DMS 273 (cell line): ENCODE measurements at regions not wholly inside any gene's neighbourhood (a gene's known extent, or its start where the extent isn't known, plus 50 kb on each side); places are given as distances from the start of the nearest gene placed in this dataset.

Experiments
- DNase-seq: peaks from one replicate; lab custom pipeline; 2025; ENCODE audit not compliant: unreplicated experiment; lab: John Stamatoyannopoulos, UW

DNA sequence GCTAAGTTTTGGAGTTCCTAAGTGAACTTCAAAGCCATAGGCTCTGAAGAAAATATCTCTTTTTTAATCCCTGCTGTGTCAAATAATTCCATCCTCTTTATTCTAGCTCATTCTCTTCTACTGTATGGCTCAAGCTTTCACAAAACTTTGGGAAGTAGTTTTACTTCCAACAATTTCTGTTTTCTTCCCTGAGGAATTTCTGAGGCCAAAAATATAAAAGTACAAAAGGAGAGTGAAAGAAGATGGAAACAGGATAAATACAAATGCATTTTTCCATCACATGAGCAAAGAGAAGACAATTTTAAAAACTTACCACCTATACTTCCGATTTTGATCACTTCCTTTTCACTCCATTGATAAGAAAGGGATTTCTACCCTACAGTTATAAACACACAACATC, 585.7 kb upstream of the DAB2 start:
- DNase-seq, result no peak

DNA sequence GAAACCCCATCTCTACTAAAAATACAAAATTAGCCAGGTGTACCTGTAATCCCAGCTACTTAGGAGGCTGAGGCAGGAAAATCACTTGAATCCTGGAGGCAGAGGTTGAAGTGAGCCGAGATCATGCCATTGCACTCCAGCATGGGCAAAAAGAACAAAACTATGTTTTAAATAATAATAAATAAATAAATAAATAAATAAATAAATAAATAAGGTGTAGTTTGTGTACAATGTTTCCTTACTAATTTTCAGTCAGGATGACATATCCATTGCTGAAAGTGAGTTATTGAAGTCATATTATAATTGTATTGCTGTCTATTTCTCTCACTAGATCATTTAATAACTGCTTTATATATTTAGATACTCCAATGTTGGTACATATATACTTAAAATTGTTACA, 581.5 kb upstream of the DAB2 start:
- DNase-seq, result no peak

DNA sequence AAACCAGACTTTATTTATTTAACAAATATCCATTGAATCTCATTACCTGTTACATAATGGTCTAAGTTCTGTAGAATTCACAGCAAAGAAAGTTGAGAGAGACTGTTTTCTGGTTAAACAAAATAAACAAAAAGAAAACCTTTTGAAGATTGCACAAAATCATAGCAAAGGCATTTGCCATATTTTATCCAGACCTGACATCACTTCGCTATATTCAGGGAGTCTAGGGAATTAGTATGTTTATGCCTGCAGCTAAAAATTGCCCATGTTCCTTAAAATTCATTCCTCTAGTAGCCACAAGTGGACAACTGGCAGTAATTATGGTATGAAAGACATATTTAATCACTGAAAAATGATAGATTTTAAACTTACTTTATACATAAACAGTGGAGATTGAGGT, 577.0 kb upstream of the DAB2 start:
- no peak for DNase-seq

DNA sequence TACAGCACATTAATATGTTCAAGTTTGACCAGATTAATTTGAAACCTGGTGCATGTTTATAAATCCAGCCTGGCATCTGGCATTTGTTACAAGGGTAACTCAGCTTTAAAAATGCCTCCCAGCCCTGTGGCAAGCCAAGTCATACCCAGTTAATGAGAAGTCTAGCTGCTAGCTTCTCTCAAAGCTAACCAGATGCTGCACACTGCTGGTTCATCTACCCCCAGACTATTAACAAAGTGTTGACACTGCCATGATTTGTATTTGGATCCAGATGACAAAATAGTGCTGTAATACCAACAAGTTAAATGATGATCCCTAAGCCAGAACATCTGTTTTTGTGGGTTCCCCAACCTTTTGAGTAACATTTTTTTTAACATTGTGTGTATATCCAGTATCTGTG, 573.7 kb upstream of the DAB2 start:
- DNase-seq, result peak; percentile 2

DNA sequence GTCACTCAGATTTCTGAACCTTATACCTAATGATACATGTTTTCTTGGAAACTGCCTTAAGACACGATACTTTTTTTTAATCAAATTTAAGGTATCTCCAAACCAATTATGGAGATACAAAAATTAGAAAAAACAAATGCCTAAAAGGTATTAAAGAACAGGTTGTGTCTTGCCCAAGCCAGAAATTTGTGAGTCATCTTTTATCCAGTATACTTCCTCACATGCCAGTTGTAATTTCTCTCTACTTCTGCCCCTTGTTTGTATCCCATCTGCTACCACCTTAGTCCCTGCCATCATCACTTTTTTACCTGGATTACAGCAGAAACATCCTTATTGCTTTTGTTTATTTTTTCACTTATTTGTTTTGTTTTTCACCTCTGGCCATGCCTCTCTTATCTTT, 571.2 kb upstream of the DAB2 start:
- DNase-seq, result no peak

DNA sequence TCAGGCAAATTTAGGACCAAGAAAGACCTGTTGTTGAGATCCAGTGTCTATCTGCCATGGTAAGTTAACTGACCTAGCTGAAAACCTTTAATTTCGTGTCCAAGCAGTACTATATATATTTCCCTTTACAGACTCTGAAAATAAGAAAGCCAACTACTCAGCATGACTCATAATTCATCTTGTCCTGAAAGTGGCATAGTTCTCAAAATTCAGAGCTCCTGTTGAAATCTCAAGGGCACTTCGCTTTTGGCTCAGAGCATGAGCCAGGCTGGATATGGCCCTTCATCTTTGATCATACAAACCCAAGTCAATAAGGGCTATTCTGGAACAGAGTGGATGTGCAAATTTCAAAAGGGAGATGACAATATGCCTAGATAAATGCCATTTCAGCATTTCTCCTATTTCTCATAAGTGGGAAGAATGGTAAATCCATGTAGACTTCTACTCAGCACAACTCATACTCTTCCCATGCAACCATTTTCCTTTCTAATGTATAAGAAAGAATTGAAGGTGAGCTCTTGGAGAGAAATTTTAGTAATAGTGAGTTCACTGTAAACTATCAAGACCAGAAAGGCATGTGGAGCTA, 567.9 kb upstream of the DAB2 start:
- DNase-seq, result no peak

DNA sequence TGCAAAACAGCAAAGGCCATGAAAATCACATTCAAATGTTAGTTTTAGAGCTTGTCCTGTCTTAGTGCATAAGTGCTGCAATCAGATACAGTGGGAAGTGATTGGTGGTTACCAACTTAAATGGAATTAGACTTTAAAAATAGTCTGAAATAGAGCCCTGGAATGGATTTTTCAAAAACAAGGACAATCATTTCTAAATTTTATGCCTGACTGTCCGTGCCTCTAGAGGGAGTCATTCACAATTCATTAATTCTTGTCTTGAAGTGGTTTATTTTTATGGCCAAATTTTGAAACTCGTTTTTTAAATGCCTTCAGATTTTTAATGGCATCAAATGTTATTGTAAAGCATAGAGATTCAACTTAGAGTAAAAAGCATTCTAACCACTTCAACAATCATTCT, 561.8 kb upstream of the DAB2 start:
- no peak for DNase-seq

DNA sequence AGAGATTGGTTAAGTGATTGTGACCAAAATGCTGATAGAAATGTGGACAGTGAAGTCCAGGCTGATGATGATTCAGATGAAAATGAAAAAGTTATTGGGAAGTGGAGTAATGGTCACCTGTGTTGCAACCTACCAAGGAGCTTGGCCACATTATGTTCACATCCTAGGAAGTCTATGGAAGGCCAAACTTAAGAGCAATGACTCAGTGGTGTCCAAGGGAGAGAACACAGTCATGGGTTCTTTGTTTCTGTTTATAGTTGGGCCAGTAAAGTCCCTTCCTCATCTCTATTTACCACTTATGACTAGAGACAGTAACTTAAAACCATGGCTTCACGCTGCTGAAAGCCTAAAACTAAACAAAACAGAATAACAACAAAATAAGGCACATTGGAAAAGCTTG, 555.3 kb upstream of the DAB2 start:
- no peak for DNase-seq

DNA sequence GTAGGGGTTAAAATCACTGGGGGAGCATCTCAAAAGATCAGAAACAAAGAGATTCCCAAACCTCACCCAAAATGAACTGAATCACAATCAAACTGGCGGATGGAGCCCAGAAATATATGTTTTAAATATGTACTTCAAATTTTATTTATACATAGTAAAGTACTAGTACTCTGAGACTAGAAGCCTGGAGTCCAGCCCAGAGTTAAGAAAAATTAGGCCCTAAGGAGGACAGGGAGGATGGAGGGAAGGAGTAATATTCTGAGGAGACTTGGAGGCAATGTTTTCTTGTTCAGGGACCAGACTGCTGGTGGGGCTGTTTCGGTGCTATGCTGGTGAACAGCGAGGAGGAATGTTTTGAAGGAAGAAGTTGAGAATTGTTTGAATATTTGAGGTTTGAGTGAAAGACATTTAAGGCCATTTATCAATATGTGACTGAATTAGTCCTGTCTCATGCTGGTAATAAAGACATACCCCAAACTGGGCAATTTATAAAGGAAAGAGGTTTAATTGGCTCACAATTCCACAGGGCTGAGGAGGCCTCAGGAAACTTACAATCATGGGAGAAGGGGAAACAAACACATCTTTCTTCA, 552.4 kb upstream of the DAB2 start:
- no peak for DNase-seq

DNA sequence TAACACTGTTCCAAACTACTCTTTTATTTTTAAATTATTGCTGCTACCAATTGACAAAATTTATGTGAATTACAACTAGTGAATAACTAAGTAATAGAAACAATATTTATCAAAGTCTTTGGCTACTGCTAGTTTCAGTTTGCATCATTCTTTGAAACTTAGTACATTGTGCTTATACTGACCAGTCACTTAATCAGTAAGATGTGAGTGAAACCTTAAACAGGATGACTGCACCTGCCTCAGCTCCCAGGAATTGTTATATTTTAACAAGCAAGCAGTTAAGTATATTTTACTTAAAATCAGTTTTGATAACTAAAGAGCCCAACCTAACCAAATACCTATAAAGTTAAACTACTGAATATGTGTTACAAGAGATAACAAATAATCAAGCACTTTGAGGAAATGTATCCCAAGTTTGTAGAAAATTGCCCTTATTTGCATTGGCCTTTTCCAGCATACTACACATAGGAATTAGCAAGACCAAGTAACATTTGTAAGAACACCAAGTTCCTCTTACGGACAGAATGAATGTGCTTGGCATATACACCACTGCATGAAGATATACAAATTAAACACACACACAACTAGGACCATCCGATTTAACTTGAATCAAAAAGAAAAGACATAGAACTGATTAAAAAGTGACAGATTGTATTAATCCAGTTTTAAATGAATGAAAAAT, 545.5 kb upstream of the DAB2 start:
- no peak for DNase-seq

DNA sequence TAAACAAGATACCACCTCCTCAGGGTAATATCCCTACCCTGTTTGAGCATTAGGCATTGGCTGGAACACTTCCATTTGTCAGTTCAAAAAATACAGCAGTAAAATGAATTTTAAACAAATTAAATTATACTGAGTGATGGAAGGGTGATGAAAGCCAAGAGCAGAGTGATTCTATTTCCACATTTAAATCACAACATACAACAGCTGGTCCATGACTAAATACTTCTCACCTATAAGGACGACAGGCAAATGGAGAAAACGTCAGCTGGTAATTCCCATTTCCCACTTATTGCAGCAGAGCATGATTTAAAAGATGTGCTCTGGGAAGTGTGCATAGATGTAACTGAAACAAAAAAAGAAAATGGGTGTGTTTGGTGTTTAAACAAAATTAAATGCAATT, 543.6 kb upstream of the DAB2 start:
- DNase-seq, result no peak

DNA sequence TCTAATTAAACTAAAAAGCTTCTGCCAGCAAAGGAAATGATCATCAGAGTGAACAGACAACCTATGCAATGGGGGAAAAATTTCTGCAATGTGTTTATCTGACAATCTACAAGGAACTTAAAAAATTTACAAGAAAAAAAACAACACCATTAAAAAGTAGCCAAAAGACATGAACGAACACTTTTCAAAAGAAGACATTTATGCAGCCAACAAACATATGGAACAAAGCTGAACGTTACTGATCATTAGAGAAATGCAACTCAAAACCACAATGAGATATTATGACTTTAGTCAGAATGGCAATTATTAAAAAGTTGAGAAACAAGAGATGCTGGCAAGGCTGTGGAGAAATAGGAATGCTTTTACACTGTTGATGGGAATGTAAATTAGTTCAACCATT, 530.4 kb upstream of the DAB2 start:
- no peak for DNase-seq

DNA sequence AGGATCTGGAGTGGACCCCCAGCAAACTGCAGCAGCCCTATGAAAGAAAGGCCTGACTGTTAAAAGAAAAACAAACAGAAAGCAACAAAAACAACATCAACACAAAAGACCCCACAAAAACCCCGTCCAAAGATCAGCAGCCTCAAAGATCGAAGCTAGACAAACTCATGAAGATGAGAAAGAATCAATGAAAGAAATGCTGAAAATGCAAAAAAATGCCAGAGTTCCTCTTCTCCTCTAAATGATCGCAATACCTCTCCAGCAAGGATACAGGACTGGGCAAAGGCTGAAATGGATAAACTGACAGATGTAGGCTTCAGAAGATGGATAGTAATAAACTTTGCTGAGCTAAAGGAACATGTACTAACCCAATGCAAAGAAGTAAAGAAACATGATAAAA, 526.3 kb upstream of the DAB2 start:
- no peak for DNase-seq

DNA sequence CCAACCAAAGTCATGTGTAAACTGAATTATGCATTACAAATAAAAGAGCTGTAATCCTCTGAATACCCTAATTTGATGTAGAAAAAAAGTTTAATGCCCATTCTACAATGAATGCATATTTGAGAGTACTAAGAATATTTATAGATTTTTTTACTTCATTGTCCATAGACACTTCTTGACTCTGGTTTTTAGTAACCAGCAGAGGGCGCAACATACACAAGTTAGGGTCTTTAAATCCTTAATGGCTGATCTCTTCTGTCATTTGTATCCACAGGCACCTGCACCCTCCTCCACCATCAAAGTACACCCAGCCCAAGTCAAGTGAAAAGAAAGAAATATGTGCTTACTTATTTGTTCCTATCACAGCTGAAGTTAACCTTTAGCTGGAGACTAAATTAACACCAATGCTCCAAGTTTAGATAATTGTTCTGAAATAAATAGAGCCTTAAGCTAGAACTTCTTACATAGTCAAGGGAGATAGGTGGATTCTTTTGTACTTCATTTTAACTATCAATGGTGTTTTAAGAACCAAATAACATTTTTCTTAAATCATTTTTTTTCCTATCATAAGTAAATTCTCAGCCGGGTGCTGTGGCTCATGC, 524.2 kb upstream of the DAB2 start:
- DNase-seq, result peak; percentile 83

DNA sequence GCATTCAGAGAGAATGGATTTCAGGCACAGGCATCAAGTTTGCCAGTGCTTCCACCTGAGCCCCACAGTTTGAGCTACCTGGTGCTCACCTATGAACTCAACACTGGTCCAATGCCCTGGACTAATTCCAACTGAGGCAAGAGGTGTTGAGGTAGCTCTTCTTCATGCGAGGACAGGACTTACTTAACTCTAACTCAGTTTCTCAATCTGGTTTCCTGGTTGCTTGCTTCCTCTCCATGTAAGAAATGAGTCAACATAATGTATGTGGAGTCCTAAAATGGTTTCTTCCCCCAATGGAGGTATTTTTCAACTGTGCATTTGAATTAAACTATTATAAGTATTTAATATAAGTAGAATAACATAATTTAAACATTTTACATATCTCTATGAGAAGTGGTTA, 523.6 kb upstream of the DAB2 start:
- DNase-seq, result no peak

DNA sequence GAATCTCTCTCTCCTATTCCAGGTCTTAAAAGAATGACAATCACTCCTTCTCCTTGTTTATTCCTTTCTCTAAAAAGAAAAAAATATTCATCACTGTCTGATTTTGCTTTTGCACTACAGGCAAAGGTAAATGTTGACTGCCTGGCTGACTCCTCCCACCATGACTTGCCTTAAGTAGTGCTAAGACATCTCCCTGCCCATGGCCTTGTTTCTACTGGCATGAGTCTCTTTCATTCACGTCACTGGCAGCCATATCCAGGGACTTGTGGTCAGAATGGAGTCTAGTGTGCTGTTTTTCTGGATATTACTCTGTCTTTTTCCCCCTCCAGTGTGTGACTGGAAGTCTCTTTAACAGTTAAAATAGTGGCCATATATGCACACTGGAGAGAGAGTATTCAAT, 522.9 kb upstream of the DAB2 start:
- no peak for DNase-seq

DNA sequence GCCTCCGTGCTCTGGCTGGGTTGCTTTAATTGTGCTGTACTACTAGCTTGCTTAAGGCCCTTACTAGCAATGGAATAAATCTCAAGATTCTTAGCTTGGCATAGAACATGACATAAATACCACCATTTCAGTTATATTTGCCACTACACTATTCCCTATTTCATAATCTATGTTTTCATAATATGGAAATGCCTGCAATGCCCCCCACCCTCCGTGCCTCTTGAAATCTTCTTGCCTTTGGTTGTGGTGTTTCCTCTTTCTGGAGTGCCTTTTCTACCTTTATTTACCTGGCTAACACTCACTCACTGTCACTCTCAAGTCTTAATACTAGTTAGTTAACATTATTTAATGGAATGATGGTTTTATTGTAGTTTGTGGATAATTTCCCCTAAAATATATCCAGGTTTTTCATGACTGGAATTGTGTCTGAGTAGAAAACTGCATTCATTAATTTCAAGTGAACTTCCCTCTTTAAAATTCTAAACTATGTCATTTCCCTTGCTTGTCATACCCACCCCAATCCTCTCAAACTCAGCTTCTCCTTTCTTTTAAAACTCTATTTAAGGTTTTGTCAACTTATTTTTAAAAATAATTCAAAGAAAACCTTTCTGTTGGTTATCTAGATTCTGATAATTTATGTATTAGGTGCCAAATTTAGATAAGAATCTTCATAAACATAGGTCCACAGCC, 521.7 kb upstream of the DAB2 start:
- no peak for DNase-seq

DNA sequence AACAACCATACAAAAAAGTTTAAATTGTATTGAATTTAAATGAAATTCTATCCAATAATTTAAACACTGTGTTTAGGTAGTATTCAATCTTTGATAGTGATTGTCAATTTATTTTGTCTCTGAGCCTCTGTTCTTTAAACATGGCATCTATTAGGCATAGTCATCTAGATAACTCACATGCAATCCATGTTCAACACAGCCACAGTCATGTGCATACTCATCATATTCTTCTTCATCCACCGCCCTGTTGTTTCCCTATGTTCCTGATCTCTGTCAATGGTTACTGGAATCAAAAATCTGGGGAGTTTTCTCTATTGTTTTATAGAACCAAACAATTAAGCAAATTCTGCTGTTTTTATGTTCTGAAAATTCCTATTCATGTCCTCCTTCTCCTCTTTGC, 521.1 kb upstream of the DAB2 start:
- DNase-seq, result no peak

DNA sequence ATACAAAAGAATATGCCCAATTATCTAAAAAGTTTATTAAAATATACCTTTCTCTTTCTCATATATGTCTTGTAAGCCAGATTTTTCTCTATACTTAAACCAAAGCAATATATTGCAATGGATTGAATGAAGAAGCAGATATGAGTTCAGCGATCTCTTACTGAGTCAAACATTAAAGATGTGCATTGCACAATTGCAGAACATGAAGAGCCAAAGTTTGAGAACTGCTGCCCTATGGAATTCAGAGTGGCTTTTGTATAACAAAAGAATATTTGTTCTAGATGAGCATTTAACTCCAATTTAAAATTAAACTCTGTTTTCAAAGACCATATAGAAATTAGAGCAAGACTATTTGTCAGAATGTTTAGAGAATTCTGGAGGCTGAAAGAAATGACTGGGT, 519.0 kb upstream of the DAB2 start:
- no peak for DNase-seq

DNA sequence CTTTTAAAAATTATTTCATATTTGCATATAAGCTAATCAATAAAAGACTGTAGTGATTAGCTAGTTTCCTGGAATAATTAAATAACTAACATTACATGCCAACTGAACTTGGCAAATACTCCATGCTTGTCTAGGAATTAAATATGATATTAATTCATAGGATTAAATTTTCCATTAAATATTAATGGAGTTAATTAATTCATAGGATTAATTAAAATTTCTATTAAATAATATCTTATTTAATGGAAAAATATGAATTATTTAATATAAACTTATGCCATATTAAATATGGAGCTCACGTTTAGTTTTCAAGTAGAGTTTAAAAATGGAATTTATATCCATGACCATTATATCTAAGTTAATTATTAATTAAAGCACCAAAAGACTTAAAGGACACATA, 517.8 kb upstream of the DAB2 start:
- no peak for DNase-seq

DNA sequence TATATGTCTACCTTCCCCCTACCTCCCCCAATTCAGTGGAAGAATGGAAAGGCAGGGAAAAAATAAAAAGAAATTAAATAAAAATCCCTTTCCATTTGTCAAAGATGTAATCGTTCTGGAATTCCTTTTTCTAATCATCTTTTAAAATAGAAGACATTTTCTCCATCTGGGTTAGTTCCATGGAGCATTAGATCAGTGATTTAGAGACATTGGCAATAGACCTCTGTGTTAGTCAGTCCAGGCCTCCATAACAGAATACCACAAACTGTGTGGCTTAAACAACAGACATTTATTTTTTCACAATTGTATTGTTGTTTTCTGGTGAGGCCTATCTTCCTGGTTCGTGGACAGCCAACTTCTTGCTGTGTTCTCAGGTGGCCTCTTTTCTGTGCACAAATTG, 516.6 kb upstream of the DAB2 start:
- no peak for DNase-seq

DNA sequence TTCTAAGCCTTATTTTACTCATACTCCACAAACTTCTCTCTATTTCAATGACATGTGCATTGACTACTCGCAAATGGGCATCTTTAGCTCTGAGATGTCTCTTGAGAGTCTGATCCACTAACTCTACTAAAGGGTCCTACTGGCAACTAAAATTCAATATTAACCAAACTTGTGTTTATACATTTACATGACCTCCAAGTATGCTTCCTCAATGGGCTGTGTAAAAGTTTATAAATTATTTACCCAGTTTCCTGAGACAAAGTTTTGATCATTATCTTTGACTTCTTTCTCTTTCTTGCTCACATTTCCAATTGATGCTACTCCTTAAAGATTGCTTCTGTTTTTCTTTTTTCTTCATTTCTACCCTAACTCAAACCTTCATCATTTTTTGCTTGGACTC, 510.1 kb upstream of the DAB2 start:
- no peak for DNase-seq
